NCI-H82 (cell line): ENCODE measurements at regions not wholly inside any gene's neighbourhood (a gene's known extent, or its start where the extent isn't known, plus 50 kb on each side); places are given as distances from the start of the nearest gene placed in this dataset.
"Not testable (repeated sequence)": the region's sequence is repeated elsewhere in the genome, so short reads cannot be mapped to it uniquely, and the experiment has no call there.

Experiments used
- DNase-seq: peaks from one replicate; lab custom pipeline; 2025; lab: John Stamatoyannopoulos, UW

DNA sequence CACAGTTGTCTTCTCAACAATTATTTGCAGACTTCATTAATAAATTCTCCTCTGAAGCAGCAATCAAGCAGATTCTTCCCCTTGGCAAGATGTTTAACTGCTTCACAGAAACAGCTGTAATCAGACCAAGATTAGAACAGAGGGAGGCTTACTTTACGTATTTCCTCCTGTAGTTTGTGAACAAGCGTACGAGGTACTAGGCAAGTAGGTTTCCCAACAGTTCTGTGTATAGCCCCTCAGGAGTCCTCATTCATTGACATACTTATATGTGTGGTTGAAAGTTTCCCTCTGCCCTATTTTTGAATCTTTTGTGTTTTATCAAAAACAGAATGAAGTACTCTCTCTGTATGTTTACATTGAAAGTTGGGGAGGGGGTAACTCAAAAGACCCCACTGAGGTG lies 128.0 kb downstream of the SPATA31D1 start:
- DNase-seq = no peak

DNA sequence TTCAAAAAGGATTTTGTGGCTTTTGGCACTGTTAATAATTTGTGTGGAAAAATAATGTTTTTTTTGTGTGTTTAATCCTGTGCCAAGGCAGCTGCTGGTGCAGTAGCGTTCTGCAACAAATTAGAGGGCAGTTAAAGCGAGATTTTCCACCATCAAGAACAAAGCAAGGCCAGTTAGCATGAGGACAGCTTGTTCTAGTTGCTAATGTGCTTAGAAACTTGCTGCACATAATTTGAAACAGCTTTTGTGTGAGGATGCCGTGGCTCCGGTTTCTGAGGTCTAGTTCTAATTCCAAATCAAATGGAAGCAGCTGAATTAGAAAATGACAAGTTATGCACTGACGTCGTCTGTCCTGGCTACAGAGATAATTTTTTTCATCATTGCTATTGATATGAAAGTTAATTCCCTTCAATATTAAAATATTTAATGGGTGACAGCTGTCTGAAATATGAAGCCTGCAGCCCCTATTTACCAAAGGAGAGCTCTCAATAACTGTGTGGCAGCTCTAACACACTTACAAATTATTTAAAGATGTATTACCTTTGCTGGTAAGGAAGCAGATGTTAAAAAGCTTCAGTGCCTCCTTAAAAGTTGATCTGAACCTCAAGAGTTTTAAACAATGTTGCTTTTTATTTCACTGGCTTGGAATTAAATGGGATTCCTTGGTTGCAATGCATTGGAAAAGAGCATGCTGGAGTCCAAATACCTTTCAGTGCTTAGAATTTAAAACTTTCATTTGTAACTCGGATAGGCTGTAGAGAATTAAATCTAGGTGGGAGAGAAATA lies 128.6 kb downstream of the SPATA31D1 start:
- DNase-seq = peak; percentile 56

DNA sequence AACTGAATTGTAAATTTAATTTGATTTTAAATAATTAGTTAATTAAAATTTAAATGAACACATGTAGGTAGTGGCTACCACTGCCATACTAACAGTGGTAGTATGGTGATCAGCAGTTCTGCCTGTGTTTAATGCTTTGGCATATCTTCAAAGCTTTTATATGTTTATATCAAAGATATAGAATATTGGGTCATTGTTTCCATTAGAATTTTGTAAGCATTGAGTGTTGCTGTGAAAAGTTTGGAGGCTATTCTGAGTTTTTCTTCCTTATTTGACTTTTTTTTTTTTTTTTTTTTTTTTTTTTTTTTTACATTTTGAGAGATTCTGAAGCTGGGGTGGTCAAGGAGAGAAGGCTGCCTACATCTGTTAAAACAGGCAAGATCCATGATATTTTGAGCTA lies 134.2 kb downstream of the SPATA31D1 start:
- no peak for DNase-seq

DNA sequence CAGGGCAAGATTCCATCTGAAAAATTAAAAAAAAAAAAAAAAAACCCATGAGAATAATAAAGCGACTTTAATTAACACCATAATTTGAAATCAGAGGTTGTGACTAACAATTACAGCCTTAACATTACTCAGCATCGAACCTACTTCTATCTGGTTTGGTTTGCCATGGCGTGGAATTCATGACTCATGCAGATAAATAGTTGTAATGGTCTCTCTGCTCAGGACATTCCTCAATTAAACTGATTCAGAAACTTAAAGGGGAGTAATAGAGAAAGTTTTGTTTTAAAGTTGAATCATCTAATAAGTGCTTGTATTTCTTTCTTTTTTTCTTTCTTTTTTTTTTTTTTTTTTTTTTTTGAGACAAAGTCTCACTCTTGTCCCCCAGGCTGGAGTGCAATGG lies 135.5 kb downstream of the SPATA31D1 start:
- no peak for DNase-seq

DNA sequence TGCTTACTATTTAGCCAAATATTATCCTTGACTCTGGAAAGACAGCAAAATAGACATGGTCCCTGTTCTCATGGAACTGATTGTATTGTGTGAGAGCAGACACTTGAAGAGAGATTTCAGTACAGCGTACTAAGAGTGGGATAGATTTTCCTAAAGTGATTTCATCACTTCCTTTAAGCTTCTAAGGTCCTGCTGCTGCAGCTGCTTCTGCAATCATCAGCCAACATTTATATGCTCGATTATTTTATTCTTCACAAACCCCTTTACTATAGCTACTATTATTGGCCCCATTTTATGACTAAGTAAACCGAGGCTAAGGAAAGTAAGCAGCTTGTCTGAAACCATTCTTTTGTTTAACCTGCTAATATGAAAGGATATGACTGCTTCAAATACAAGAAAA lies 137.7 kb downstream of the SPATA31D1 start:
- no peak for DNase-seq

DNA sequence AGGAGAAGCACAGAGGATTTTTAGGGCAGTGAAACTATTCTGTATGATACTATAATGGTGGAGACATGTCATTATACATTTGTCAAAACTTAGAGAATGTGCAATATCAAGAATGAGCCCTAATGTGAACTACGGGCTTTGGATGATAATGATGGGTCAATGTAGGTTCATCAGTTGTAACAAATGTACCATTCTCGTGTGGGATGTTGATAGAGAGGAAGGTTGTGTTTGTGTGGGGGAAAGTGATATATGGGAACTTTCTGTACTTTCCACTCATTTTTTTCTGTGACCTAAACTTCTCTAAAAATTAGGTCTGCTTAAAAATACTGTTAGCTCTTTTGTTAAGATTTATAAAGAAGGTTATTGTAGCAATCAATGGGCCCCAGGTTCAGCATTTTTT lies 138.9 kb downstream of the SPATA31D1 start:
- no peak for DNase-seq

DNA sequence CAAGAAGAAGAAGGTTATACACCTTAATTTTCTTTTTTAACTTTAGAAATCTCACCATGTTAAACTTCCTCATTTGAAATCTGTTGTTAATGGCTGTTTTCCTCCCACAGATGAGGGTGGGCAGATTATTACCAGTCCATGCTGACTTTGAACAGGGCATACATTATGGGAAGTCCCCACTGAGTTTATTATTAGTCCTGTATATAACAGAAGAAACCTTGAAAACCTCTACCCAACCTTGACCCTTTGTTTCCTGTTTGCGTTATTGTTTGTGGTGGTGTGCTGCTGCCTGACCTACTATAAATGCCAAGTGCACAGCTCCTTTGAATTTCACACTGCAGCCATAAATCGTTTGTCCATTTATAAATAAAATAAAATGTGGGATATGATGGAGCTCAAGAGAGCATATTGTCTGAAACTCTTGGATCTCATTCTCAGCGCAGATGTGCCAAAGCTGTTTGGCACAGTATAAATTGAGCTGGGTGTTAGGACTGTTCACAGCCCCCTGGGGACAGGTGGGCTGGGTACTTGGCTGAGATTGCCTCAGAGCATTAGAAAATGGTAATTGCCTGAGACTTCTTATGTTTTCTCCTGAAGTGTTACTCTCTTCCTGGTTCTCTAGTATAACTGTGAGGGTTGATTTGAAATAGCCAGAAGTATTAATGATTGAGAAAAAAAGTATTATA lies 139.6 kb downstream of the SPATA31D1 start:
- peak; percentile 26 for DNase-seq

DNA sequence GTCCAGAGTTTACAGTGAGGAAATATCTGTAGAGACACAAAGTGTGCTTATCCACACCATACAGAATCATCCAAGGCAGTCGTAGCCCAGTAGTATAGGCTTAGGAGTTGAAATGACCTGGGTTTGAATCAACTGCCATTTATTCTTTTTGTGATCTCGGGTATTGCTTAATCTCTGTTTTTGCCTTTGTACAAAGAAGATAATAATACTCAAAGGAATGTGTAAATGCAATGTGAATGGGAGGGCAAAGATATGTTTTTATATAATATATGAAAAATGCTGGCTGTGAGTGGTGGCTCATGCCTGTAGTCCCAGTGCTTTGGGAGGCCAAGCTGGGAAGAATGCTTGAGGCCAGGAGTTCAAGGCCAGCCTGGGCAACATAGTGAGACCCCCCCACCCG lies 141.1 kb downstream of the SPATA31D1 start:
- no peak for DNase-seq

DNA sequence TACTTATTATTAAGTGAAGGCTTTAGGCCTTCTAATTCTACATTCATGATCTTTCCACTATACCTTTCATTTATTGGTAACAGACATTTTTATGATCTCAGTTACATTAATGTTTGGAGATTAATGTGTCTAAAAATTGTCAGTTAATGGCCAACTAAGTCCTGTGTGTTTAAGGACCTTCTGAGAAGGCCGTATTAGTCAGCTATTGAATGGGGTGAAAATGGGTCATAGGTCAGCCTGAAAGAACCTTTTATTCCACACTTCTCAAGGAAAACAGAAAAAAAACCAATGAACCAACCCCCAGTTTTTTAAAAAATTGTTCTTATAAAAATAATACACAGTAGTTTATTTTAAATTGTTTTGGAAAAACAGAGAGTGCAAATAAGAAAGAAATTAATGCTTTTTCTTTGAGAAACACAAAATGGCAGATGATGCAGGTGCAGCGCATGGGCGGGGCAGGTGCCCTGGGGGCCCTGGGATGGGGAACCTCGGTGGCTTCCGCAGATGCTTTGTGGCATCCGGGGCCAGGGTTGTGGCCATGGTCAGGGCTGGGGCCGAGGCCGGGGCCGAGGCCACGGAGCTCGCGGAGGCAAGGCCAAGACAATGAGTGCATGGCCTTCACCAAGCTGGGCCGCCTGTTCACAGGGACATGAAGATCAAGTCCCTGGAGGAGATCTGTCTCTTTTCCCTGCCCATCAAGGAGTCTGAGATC lies 141.9 kb downstream of the SPATA31D1 start:
- DNase-seq = no peak

DNA sequence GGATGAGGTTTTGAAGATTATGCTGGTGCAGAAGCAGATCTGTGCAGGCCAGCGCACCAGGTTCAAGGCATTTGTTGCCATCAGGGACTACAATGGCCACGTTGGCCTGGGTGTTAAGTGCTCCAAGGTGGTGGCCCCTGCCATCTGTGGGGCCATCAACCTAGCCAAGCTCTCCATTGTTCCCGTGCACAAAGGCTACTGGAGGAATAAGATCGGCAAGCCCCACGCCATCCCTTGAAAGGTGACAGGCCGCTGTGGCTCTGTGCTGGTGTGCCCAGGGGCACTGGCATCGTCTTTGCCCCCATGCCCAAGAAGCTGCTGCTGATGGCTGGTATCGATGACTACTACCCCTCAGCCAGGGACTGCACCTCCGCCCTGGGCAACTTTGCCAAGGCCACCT lies 142.5 kb downstream of the SPATA31D1 start:
- no peak for DNase-seq

DNA sequence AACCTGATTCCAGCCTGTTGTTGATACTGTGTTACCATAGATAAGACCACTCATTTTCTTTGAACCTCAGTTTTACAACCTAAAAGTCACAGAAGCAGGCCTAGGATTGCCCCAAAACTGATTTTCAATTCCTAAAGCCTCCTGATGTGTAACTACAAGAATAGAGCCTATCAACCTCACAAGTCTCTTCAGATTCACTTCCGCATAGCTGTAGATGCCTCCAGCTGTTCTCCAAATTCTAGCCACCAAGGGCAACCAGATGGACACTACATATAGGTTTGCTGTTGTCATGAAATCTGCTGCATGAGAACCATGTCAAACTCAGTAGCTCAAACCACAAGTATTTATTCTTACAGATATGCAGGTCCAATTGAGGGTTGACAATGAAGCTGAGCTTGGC lies 143.5 kb downstream of the SPATA31D1 start:
- no peak for DNase-seq

DNA sequence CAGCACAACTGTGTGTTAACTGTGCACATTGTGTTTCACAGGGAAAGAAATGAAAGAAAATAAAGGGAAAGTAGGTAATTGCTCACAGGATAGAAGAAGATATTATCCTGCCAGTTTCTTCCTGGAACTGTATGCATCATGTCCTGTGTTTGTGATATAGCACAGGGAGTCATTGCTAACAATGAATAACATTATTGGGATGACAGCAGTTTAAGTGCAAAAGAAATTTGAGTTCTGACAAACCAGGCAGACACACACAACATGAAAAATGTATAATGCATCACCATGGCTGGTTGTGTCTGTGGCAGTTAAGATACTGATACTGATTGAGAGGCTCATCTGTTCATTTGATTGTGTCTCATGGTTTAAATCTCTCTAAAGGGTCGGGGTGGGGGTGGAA lies 145.4 kb downstream of the SPATA31D1 start:
- DNase-seq = no peak

DNA sequence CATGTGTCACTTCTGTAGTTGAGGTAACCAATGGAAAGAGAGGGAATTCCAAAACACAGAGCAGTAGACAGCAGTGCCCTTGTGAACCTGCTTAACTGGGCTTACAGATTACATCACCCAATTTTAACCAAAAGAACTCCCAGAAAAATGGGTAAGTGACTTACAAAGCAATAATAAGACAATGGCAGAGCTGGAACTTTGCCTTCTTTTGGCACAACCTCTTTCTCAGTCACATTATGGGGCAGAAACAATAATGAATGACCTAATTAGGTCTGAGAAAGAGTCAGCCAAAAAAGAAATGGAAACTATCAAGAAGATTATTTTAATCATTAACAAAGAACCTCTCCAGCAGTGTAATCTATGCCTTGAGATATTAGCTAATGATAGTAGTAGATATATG lies 146.5 kb downstream of the SPATA31D1 start:
- DNase-seq = no peak

DNA sequence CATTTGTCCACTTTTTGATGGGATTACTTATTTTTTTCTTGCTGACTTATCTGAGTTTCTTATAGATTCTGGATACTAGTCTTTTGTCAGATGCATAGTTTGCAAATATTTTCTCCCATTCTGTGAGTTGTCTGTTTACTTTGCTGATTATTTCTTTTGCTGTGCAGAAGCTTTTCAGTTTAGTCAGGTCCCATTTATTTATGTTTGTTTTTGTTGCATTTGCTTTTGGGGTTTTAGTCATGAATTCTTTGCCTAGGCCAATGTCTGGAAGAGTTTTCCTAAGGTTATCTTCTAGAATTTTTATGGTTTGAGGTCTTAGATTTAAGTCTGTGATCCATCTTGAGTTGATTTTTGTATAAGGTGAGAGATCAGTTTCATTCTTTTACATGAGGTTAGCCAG lies 149.5 kb downstream of the SPATA31D1 start:
- not testable (repeated sequence) for DNase-seq

DNA sequence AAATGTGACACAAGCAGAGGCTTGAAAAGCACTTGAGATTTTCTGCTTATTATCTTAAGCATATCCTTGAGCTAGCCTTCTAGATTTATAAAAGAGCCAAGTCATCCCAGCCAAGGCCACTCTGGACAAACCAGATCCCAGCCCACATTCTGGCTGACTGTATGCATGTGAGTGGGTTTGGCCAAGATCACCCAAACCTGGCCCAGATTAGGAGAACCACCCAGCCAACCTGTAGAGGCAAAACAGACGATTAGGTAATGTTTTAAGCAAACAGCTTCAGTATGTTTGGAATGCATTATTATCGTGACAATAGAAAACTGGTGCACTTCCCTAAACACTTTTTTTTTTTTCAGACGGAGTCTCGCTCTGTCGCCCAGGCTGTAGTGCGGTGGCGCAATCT lies 151.9 kb downstream of the SPATA31D1 start:
- DNase-seq = no peak

DNA sequence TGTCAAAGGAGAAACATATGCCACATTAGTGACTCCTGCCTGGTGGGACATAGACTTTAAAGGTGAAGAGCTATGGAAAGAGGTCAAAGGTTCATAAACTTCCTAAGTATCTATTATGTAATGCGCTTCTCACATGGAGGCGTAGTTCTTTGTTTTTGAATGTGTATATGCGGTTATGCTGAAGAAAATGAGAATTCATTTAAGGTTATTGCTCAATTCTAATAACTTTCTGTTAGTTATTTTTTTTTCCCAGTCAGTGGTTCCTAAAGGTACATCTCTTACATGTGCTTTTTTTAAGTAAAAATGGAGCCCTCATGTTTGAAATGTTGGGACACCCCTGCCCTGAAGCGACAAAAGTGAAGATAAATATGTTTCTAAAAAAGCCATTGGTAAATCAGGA lies 156.2 kb downstream of the SPATA31D1 start:
- no peak for DNase-seq

DNA sequence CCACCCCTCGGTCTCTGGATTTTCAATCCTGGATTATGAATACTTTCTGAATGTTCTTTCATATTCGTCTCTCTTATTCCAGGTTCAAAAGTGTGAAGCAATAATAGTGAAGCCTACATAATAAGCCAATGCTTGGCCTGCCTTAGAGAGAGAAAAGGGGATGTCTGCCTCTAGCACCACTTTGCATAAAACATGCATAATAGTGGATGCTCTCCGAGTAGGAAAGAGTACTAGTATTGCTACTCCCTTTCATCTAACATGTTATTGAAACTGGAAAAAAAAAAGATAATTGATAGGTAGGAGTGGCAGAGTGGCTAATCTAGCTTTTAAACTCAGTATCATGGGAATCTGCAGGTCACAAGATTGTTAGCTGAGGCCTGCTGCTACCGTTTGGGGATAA lies 158.1 kb downstream of the SPATA31D1 start:
- no peak for DNase-seq

DNA sequence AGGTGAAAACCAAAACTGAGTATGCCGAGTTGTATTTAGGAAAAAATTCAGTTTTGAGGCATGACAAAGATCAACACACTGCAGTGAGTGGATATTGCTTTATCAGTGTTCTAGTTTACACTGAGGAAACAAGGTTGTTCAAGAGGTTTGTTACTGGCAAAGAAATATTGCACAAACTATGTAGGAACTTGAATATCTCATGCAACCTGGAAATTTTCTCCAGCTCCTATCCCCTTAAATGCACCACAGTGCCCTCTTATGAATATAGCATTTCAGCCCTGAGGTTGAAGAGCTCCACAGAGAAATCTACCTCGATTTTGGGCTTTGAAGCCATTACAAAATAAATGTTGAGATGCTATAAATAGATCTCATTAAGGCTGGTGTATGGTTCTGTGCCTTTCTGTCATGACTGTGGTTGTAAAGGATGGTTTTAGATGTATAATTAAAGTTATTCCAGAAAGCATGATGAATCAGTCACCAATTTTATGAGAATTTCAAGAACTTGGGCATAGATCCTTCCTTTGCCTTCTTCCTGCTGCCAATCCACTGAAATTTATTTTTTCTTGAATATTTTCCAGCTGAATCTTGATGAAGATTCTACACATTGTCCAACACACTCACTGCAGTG lies 159.3 kb downstream of the SPATA31D1 start:
- DNase-seq = no peak

DNA sequence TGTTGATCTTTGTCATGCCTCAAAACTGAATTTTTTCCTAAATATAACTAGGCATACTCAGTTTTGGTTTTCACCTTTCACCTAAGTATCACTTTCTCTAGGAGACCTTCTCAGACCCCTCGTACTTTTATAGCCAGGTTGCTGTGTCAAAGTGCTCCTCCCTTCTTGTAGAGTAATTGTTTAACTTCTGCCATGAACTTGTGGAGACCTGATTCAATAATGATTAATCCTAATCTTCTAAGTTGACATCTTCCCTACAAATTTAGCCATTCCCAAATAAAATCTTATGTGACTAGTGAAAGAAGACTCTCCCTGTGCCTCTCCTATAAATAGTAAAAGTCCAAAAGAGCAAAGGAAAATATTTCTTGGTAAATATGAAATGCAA lies 159.8 kb downstream of the SPATA31D1 start:
- DNase-seq = no peak

DNA sequence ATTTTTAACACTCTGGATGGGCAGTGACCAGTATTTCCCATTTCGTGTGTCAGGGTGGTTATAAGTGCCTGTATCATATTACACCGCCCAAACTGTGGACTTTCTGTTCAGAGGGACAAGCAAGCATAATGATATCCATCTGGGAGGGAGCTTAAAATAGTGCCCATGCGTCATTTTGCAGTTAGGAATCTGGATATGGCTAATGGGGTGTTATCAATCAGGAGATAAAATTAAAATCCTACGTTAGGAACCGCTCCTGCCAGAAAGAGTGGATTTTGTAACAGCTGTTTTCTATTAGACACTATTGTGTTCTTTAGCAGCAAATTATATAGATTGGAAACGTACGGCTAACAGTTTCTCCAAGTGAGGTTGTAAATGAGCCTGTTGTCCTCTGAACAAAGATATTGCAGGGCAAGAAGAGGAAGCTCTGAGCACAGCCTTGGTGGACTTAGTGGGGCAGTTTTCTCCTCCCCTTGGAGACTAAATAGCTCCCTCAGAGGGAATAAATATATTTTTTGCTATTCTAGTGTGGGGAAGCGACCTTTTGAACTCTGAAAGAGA lies 160.4 kb downstream of the SPATA31D1 start:
- DNase-seq = peak; percentile 20

DNA sequence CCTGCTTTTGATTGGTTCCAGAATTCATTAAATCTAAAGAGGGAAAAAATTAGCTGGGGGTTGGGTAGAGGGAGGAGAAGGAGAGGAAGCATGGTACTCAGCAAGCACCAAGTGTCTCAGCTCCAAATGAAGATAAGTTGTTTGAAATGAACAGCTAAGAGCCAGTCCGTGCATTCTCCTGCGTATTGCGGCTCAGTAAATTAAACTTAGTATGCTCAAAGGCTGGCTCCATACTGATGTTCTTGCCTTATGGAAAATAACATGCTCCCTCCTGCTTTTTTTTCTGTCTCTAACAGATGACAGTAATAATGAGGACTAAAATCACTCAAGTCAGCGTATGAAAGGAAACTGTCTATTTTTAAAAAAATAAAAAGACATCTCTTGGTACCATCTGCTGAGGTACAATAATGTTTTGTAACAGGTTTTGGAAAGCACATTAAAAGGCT lies 161.0 kb downstream of the SPATA31D1 start:
- DNase-seq = no peak

DNA sequence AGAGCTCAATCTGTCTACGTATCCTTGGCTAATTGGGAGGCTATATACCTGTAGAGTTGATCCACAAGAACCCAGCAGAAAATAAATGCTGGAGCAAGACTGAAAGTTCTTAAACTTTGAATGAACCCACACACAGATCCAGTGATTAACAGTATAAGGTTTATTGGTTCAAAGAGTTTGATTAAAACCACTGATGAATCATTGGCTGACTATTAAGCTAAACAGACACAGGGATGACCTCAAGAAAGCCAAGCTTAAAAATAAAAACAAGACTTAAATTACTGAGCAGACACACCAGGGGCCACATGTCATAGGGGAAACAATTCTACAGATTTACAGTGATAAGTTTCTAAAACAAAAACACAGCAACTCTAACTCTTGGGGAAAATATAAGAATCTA lies 163.6 kb downstream of the SPATA31D1 start:
- DNase-seq = no peak
